SIG-M5 treated with dmso at 0.1 percent for 504 hours (cell line): ENCODE measurements at regions not wholly inside any gene's neighbourhood (a gene's known extent, or its start where the extent isn't known, plus 50 kb on each side); places are given as distances from the start of the nearest gene placed in this dataset.
A peak's percentile ranks its signal among the peaks of the same experiment; 100 is the strongest.
"Not testable (repeated sequence)": the region's sequence is repeated elsewhere in the genome, so short reads cannot be mapped to it uniquely, and the experiment has no call there.

Source experiments
- DNase-seq: peaks from one replicate; lab custom pipeline; 2025; ENCODE audit not compliant: unreplicated experiment; lab: John Stamatoyannopoulos, UW

- DNase-seq = peak; percentile 2
Measured at GRCh38 chr16:58859958-58860669, 126.0 kb upstream of the GOT2 start.

GRCh38 chr16:58858577-58858976 lies 124.5 kb upstream of the GOT2 start:
- DNase-seq = not testable (repeated sequence)

- no peak for DNase-seq
Measured at GRCh38 chr16:58855291-58855863, 121.3 kb upstream of the GOT2 start.

GRCh38 chr16:58853854-58854791 lies 120.0 kb upstream of the GOT2 start:
- DNase-seq = no peak

- no peak for DNase-seq
Measured at GRCh38 chr16:58850678-58851020, 116.5 kb upstream of the GOT2 start.

GRCh38 chr16:58850019-58850677 lies 116.0 kb upstream of the GOT2 start:
- no peak for DNase-seq

- no peak for DNase-seq
Measured at GRCh38 chr16:58848662-58849002, 114.5 kb upstream of the GOT2 start.

- DNase-seq = peak; percentile 15
Measured at GRCh38 chr16:58847902-58848661, 114.0 kb upstream of the GOT2 start.

GRCh38 chr16:58846226-58846625 lies 112.1 kb upstream of the GOT2 start:
- not testable (repeated sequence) for DNase-seq

GRCh38 chr16:58843675-58844074 lies 109.6 kb upstream of the GOT2 start:
- DNase-seq = peak; percentile 48

GRCh38 chr16:58842746-58843145 lies 108.6 kb upstream of the GOT2 start:
- no peak for DNase-seq

- no peak for DNase-seq
Measured at GRCh38 chr16:58842156-58842555, 108.0 kb upstream of the GOT2 start.

GRCh38 chr16:58837950-58838349 lies 103.8 kb upstream of the GOT2 start:
- DNase-seq = no peak

GRCh38 chr16:58836427-58836826 lies 102.3 kb upstream of the GOT2 start:
- no peak for DNase-seq

GRCh38 chr16:58832386-58832895 lies 98.3 kb upstream of the GOT2 start:
- no peak for DNase-seq

GRCh38 chr16:58831386-58831785 lies 97.3 kb upstream of the GOT2 start:
- no peak for DNase-seq

GRCh38 chr16:58828901-58829545 lies 94.9 kb upstream of the GOT2 start:
- DNase-seq = no peak

- no peak for DNase-seq
Measured at GRCh38 chr16:58824201-58824600, 90.1 kb upstream of the GOT2 start.

- no peak for DNase-seq
Measured at GRCh38 chr16:58821886-58822285, 87.8 kb upstream of the GOT2 start.

GRCh38 chr16:58820411-58820810 lies 86.3 kb upstream of the GOT2 start:
- DNase-seq = no peak
